ENCODE measurements at regions not wholly inside any gene's neighbourhood (a gene's known extent, or its start where the extent isn't known, plus 50 kb on each side); places are given as distances from the start of the nearest gene placed in this dataset.

DNA sequence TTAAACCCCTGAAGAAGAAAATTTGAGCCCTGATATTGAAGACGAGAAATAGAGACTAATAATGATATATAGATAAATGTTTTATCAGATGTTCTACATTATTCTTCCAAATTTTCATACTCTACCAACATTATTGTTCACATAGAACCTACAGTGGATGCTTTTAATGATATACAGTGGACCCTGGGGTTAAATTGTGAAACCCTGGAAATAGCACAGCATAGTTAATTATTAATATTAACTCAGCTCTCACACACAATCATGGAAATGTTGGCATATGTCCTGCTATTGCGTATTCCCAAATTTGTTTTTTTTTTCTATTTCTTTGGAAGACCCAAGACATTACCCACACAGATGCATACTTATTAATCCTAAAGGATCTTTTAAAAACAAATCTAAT lies 579.9 kb downstream of the CCDC85A start (continued):
- TF ChIP-seq, protein P1, sequence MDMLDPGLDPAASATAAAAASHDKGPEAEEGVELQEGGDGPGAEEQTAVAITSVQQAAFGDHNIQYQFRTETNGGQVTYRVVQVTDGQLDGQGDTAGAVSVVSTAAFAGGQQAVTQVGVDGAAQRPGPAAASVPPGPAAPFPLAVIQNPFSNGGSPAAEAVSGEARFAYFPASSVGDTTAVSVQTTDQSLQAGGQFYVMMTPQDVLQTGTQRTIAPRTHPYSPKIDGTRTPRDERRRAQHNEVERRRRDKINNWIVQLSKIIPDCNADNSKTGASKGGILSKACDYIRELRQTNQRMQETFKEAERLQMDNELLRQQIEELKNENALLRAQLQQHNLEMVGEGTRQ (IDR thresholded peaks at IDR 0.05; ENCODE audit: low read length): no peak
- no peak for TF ChIP-seq SP2 (IDR thresholded peaks at IDR 0.05; ENCODE audit: low read length)

Measured in H1 (cell line).